Right atrium auricular region (tissue), 2 donors: ENCODE measurements at regions not wholly inside any gene's neighbourhood (a gene's known extent, or its start where the extent isn't known, plus 50 kb on each side); places are given as distances from the start of the nearest gene placed in this dataset.

ENCODE experiments used
- DNase-seq: peaks from one replicate; pipeline ENCODE4 v3.0.0-alpha.2; 2019; ENCODE audit warnings: low spot score
- H3K27ac ChIP-seq, 2 donors: fragments of 200-600 bp; sonication (generic); 1 replicate in 1 of 2; 2 replicates in 1 of 2; pipeline ENCODE4 v1.5.1; 2016 to 2019
- H3K27me3 ChIP-seq, 2 donors: fragments of 200-600 bp; sonication (generic); one replicate each; pipeline versions ENCODE4 v1.5.1 to v1.6.0; 2017 to 2019
- H3K36me3 ChIP-seq: fragments of 200-600 bp; sonication (generic); one replicate; pipeline ENCODE4 v1.5.1; 2016
- H3K4me1 ChIP-seq, 2 donors: fragments of 200-600 bp; sonication (generic); one replicate each; pipeline versions ENCODE4 v1.5.1 to v1.6.0; 2017 to 2019
- H3K4me3 ChIP-seq, 2 donors: fragments of 200-600 bp; sonication (generic); 1 replicate in 1 of 2; 2 replicates in 1 of 2; pipeline ENCODE4 v1.5.1; 2017 to 2019; ENCODE audit warnings: mild to moderate bottlenecking in 1 of 2, moderate library complexity in 1 of 2
- H3K9me3 ChIP-seq, 2 donors: fragments of 200-600 bp; sonication (generic); one replicate each; pipeline ENCODE4 v1.5.1; 2019
- TF ChIP-seq, protein P1 (sequence below), 2 donors: fragments of 200-600 bp; sonication (generic); IDR thresholded peaks; one replicate each; pipeline ENCODE4 v1.5.1; 2019; ENCODE audit warnings: antibody characterized with exemption in 2 of 2

DNA sequence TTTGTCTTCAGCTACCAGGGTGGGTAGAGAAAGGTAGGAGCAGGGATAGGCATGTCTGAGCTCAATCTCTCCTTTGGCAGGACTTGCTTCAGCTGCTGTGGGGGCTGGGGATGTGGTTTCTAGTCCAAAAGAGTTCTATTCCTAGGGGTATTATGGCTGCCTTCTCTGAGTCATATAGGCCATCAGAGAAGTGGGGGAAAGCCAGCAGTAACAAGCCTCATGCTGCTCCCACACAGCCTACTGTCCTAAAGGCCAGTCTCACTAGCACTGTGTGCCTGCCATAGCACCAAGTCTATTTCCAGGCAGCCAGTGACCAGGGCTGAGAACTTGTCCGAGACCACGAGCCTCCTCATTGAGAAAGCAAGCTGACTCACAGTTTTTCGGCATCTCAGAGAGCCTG, 270.6 kb downstream of the DCAF12L2 start:
- no peaks in the 10 kb centered on the region for H3K36me3 ChIP-seq
- no peak overlapping the region for H3K4me3 ChIP-seq
- TF ChIP-seq, protein P1, sequence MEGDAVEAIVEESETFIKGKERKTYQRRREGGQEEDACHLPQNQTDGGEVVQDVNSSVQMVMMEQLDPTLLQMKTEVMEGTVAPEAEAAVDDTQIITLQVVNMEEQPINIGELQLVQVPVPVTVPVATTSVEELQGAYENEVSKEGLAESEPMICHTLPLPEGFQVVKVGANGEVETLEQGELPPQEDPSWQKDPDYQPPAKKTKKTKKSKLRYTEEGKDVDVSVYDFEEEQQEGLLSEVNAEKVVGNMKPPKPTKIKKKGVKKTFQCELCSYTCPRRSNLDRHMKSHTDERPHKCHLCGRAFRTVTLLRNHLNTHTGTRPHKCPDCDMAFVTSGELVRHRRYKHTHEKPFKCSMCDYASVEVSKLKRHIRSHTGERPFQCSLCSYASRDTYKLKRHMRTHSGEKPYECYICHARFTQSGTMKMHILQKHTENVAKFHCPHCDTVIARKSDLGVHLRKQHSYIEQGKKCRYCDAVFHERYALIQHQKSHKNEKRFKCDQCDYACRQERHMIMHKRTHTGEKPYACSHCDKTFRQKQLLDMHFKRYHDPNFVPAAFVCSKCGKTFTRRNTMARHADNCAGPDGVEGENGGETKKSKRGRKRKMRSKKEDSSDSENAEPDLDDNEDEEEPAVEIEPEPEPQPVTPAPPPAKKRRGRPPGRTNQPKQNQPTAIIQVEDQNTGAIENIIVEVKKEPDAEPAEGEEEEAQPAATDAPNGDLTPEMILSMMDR (IDR thresholded peaks at IDR 0.05): no peak
- H3K9me3 ChIP-seq: no peaks in the 10 kb centered on the region
- H3K27me3 ChIP-seq: no peaks in the 10 kb centered on the region
- no peak for DNase-seq
- H3K4me1 ChIP-seq: no peaks in the 10 kb centered on the region
- H3K27ac ChIP-seq: no peak overlapping the region

DNA sequence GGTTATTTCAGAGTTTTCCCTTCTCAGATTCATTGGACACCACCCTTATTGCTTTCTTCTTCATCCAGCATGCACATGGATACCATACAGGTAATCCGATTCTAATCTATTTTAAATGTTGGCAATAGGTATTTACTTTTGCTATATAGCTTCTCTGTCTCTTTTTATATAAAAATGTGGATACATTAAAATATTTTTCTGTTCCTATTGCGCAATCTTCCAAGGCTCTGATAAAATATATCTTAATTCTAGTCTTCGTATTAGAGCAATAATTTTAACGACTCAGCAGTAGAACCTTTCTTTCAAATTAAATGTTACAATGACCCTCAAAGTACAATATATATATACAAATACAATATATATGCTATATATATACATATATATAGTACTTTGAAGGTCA, 239.8 kb downstream of the DCAF12L2 start:
- Histone ChIP-seq H3K4me3 (no peak overlapping the region), H3K4me1 (no peaks in the 10 kb centered on the region), H3K27me3 (no peaks in the 10 kb centered on the region), H3K9me3 (no peaks in the 10 kb centered on the region), H3K27ac (no peak overlapping the region), H3K36me3 (no peaks in the 10 kb centered on the region)
- no peak for DNase-seq
- TF ChIP-seq, protein P1 (IDR thresholded peaks at IDR 0.05): no peak

DNA sequence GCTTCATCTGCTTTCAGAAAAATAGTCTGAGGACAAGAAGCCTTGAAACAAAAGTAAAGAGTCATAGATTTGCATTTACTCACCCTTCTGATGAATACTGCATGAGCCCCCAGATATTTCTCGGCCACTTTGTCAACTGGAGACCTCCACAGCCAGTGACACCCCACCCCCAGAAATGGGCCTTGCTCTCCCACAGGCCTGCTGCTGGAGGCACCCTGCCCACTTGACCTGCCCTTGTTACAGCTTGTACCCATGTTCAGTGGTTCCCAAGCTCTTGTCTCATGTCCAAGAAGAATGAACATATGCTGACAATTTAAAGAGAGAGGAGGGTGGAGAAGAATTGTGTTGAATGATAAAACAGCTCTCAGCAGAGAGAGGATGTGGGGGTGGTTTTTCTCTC, 225.1 kb downstream of the DCAF12L2 start:
- TF ChIP-seq, protein P1 (IDR thresholded peaks at IDR 0.05): no peak
- DNase-seq: no peak
- Histone ChIP-seq H3K4me3 (no peak overlapping the region), H3K27ac (no peak overlapping the region), H3K27me3 (no peaks in the 10 kb centered on the region), H3K4me1 (no peaks in the 10 kb centered on the region), H3K9me3 (peaks cover 0 to 4% of the 10 kb centered on the region in 2 donors), H3K36me3 (no peaks in the 10 kb centered on the region)

DNA sequence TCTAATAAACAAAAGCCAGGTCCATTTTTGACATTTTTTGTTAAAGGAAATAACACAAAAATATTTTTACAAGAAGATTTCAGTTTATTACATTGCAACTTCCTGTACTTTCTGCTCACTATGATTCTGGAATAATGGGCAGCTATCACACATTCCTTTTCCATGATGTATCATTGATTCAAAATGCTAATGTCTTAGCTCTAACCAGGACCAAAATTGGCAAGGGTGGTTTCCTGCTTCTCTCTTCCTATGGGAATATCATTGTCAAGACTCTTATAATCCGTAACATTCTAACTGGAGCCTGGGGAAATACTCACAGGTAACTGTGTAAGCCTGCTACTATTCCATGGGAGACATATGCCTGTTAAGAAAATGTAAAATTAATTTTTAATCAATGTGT, 218.6 kb downstream of the DCAF12L2 start:
- H3K27me3 ChIP-seq: no peaks in the 10 kb centered on the region
- H3K36me3 ChIP-seq: no peaks in the 10 kb centered on the region
- no peak overlapping the region for H3K4me3 ChIP-seq
- no peaks in the 10 kb centered on the region for H3K4me1 ChIP-seq
- TF ChIP-seq, protein P1 (IDR thresholded peaks at IDR 0.05): no peak
- no peak for DNase-seq
- H3K27ac ChIP-seq: no peak overlapping the region
- no peaks in the 10 kb centered on the region for H3K9me3 ChIP-seq

DNA sequence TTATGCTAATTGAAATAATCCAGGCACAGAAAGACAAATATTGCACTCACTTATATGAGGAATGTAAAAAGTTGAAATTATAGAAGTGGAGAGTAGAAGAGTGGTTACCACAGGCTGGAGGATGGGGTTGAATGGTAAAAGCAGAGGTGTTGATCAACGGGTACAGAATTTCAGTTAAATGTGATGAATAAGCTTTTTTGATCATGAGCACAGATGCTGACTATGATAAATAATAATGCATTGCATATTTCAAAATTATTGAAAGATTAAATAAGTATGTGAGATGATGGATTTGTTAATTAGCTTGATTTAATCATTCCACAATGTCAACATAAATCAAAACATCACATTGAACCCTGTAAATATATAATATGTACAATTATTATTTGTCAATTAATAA, 213.1 kb downstream of the DCAF12L2 start:
- H3K9me3 ChIP-seq: no peaks in the 10 kb centered on the region
- H3K36me3 ChIP-seq: no peaks in the 10 kb centered on the region
- H3K27ac ChIP-seq: no peak overlapping the region
- H3K4me1 ChIP-seq: no peaks in the 10 kb centered on the region
- TF ChIP-seq, protein P1 (IDR thresholded peaks at IDR 0.05): no peak
- no peaks in the 10 kb centered on the region for H3K27me3 ChIP-seq
- no peak for DNase-seq
- no peak overlapping the region for H3K4me3 ChIP-seq

DNA sequence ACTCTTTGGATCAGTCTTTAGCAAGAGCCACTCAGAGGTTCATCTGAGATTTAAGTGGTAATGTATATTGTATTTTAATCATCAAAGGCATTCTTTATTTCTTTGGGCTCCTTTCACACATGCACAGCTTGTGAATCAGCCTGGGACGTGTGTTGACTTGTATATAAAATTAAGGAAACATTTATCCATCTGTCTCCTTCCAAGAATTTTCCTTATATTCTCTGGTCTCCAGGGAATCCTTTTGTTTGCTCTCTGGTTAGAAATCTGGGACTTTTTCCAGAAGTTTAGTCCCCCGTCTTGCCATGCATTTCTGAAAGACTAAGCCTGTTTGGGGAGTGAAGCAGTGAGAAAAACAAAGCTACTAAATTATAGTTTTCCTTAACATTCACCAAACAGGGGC, 212.3 kb downstream of the DCAF12L2 start:
- TF ChIP-seq, protein P1 (IDR thresholded peaks at IDR 0.05): no peak
- Histone ChIP-seq H3K27ac (no peak overlapping the region), H3K9me3 (no peaks in the 10 kb centered on the region), H3K4me1 (no peaks in the 10 kb centered on the region), H3K27me3 (no peaks in the 10 kb centered on the region), H3K36me3 (no peaks in the 10 kb centered on the region), H3K4me3 (no peak overlapping the region)
- no peak for DNase-seq
